Midbrain (tissue), 1 donor: ENCODE measurements at regions not wholly inside any gene's neighbourhood (a gene's known extent, or its start where the extent isn't known, plus 50 kb on each side); places are given as distances from the start of the nearest gene placed in this dataset.
A peak's percentile ranks its signal among the peaks of the same experiment; 100 is the strongest.
"Not testable (repeated sequence)": the region's sequence is repeated elsewhere in the genome, so short reads cannot be mapped to it uniquely, and the experiment has no call there.

Experiments used
- DNase-seq: peaks from one replicate; lab custom pipeline; 2025; lab: John Stamatoyannopoulos, UW

DNA sequence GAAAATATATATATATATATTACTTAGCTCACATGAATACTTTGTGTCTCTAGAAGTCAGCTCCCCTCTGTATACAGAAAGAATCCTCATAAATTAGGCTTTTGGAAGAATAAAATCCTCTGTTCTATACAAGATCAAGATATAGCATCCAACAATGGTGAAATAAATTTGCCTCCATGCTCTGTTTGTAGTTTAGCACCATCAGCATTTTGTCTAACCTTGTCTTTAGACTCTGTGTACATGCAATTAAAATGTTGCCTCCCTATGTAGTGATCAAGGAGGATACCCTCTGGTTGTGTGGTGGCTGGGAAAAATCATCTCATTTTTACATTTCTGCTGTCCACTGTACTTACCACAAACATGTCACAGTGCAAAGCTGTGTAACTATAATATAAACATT lies 189.7 kb downstream of the C7orf25 start:
- DNase-seq = no peak

DNA sequence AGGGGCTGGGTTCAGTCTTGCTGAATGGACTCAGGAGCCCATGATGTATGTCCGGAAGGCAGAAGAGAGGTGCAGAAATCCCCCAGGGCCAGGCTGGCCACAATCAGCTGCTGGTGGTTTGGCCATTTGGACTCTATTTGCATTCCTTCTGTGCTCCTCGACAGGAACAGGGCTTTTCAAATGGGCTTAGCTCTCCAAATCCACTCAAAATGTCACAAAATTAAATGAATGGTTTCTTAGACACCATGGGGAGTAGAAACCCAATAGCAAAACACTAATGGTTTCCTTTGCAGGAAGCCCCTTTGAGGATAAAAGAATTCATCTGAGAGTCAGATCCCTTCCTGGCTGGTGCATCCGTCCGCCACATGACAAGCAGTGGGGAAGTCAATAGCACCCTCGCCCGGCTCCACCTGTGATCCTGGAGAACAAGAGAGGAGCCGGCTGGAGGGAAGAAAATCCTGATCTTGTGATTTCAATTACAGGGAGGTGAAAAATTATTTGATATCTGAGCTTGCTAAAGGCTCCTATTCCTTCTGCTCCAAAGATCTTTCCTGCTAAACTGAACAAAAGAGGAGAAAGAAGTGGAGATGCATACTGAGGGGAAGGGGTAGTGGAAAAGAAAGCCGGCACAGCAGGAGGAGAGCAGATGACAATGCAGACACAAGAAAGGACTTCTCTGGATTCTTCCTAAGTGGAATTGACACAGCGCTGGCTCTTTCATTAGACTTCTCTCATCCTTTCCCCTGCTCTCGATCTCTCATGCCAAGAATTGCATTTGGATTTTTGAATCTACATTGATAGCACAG lies 190.7 kb downstream of the C7orf25 start:
- DNase-seq = no peak

DNA sequence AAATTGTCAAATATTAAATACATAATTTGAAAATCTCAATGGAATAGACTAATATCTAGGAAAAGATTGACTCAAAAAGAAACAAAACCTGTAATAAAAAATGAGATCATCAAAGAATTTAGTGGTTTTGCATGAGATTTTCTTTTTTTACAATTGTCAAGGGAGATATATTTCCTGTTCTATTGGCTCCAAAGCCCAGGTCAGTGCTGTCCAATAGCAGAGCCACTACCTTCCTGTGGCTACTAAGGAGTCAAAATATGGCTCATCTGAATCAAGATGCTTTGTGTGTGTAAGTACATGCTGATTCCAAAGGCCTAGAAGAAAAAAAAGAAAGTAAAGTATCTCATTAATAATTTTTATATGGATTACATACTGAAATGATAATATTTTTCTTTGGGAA lies 191.9 kb downstream of the C7orf25 start:
- no peak for DNase-seq

DNA sequence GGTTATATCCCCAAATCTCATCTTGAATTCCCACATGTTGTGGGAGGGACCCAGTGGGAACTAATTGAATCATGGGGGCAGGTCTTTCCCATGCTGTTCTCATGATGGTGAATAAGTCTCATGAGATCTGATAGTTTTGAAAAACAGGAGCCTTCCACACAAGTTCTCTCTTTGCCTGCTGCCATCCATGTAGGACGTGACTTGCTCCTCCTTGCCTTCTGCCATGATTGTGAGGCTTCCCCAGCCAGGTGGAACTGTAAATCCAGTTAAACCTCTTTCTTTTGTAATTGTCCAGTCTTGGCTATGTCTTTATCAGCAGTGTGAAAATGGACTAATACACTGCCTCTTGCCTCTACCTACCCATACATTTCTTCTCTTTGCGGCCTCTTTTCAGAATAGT lies 193.4 kb downstream of the C7orf25 start:
- DNase-seq = not testable (repeated sequence)

DNA sequence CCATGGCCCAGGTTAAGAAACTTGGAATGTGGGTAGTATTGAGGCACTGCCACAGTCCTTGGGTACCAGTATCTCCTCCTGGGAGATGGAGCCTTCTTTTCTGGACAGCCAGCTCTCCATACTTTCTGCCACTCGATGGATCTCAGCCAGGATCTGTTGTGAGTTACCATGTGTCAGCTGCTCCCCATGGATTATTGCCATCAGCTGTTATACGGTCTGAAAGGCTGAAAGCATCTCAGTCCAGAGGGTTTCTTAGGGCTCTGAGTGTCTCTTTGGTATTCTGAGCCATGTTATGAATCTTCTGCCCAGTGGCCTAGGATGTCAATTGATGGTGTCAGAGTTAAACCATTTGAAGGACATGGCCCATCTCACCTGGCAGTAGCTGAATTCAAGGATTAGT lies 197.5 kb downstream of the C7orf25 start:
- DNase-seq = no peak

DNA sequence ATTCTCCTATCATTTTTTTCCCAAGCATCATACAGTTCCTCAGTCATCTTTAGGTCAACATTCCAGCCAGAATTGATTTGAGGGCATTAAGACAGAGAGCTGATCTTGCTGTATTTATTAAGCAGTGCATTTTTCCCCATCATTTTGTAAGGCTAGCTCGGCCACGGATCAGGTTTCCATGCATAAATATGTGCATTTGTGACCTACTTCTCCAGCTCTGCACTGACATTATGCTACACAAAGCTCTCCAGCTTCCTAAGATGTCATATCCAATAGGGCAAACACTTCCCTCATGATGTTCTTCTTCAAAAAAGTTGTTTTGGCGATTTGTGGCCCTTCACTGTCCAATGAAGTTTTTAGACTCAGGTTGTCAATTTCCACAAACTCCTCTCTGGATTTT lies 202.6 kb downstream of the C7orf25 start:
- no peak for DNase-seq

DNA sequence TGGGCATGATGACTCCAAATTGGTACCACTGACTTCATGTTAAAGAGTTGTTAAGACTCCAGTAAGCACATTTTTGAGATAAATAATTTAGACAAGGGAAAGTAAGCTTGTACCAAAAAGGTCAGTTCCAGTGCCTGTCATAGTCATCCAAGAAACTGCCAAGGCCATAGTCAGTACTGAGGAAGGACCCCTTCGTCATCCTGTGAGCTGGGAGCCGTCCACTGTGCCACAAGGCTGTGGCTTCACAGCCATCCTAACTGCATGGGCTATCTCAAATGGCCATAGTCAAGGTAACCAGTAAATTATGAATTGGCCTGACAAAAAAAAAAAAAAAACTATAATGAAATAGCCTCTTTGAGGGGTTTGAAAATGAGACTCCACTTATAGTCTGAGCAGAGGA lies 207.2 kb downstream of the C7orf25 start:
- DNase-seq = no peak

DNA sequence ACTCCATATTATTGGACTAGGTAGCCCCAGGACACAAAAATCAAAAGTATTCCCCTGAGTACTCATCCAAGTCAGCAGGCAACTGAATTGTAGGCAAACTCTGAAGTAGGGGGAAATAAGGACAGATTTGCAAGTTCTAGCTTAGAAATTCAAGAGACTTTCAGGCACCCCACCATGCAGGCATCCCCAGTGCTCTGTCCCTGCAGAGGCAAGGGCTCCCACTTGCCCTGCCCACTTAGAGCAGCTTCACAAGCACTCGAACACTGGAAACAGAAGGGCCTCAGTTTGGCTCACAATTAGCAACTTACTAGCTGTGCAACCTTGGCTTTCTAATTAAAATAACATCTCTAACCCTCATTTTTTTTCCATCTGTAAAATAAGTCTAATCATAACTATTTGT lies 209.2 kb downstream of the C7orf25 start:
- DNase-seq = no peak

DNA sequence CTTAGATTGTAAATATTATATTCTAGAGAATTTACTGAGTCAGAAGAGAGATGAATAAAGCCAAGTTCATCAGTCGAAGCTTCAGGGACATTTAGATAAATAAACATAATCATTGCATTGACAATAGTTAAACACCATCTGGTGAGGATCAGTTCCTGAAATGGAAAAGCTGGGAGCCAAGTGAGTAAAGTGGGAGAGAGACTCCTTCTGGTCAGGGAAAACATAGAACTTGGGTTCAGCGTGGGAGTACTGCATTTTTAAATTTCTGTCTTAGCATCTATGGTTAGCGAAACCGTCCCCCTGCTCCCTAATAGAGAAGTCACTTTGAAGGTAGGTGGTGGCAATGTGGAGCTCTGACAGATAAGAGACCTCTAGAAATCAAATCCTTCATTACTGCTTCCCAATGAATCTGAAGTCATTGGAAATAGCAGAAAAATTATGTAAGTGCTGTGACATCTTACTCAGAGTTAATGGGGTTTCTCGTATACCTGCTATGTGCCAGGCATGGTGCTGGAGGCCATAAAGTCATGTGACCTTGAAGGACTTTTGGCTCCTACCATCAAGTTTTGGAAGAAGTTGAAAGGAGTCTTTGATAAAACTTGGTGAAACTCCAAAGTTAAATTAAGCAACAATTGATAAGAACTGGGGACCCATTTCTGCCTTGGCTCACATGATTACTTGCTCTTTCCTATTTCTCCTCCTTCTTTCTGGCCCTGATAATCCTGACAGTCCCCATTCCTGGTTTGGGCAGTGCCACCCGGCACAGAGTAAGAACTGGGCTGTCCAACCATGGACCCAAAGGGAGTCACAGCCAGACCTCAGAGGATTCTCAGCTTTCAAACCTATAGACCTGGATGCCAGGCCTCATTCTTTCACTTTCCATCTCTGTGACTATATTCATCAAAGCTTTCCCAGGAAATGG lies 211.2 kb downstream of the C7orf25 start:
- no peak for DNase-seq

DNA sequence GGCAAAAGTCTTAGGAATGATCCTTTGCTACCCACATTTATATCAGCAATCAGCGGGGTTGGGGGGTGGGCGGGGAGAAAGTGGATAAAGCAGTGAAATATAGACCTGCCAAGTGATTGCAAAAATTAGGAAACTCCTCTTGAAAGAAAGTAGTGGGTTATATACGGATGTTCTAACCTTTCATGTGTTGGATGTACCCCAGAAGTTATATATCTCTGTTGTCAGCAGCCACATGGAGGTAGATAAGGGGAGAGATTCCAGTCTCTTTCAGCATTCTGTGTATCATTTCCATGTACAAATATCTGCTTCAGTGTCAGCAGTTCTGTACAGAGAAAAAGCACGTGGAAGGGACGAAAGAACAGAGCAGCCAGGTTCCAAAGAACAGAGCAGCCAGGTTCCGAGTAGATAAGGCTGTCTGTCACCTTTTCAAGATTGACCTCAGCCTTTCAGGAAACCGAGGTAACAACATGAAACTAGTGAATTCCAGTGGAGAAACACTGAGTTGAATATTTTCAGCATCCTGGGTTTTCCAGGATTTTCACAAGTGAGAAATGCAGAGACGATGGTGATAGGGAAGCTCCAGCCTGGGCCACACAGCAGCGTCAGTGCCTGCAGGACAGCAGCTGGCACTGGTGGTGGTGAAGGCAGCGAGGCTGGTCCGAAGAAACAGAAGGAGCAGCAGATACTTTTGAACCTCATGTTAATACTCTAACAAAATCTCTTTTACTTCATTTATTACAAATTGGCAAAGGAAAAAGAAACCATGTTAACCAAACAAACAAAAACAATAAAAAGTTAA lies 212.3 kb downstream of the C7orf25 start:
- no peak for DNase-seq

DNA sequence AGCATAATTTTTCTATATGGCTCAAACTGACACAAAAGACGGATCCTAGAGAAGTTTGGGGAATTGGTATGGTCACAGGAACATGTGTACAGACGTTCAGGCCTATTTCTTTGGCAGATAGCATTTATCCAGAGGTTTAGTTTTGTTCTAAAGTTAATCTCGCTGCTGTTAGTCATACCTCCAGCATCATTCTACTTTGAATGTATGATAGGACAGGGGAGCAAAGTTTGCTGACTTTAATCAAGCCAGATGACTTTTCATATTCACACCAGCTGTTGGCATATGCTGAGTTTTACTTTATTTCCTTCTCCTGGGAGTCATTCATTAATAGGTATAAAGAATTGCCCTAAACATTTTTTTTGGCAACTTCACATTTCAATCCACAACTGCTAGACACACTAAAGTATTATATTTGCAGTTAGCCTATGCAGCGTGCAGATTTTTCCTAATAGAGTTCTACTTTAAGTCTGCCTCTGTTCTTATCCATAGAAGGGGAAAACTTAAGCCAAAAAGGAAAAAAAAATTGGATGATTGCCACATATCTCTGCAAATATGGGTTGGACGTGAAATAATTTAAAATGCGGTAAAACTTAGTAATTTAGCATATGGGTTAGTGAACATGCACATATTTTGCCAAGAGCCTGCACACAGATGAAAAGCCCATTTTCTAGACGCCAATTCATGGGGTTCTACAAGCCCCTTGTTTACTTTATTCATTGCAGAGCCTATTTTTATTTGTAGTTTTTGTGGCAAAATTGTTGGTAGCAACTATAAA lies 213.1 kb downstream of the C7orf25 start:
- no peak for DNase-seq

DNA sequence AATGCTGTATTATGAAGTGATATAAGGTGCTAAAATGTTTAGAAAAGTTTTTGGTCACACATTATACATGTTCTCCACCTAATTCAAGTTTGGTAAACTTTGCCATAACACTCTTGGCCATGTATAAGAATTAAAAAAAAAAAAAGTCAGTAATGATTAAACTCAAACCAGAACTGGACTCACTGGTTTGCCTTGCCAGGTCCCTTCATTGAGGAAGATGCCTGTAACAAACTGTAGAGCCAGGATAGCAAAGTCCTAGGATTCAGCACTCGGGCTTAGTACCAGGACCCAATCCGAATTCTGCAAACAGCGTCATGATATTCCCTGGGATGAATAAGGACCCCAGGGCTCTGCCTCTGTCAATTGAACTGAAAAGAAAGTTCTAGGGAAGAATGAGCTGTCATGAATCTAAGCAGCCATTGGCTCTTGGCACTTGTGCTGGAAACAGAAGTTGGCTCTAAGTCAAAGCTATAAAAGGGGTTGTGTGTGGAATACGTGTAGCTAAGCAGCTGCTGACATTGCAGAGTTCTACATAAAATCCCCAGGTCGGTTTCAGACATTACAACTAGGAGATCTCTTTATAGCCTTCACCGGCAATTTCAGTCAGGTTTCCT lies 216.9 kb downstream of the C7orf25 start:
- no peak for DNase-seq

DNA sequence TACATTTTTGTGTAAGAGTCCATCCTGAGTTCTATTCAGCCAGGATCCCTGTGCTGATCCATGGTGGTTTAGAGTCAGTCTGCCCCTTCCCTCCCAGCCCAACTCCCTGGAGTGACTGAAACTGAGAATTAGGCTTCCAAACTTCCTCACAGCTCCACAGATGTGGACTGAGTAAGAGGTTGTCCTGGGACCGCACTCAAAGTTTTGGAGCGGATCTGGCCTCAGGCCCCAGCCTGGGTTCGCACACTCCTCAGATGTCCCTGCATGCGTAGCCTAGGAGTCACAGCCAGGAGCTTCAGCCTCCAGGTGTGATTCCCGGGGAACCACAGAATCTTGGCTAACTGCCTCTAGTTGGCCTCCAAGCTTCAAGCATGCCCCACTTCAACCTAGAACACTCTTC lies 218.1 kb downstream of the C7orf25 start:
- DNase-seq = no peak

DNA sequence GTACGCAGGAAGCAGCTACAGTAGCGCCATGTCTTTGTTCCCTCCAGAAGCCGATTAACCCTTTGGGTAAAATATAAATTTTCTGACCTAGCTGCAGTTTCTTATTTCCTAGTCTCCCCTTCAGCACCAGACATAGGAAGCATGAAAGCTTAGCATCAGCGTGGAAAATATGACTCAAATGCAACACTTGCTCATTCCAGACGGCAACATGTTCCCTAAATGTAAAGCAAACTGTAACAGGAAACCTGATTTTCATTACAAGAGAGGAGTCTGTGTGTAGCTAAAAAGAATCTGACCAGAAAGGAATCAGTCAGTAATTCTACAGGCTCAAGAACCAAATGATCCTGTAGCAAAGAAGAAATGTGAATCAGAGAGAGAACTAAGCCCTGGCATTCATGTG lies 219.2 kb downstream of the C7orf25 start:
- DNase-seq = no peak

DNA sequence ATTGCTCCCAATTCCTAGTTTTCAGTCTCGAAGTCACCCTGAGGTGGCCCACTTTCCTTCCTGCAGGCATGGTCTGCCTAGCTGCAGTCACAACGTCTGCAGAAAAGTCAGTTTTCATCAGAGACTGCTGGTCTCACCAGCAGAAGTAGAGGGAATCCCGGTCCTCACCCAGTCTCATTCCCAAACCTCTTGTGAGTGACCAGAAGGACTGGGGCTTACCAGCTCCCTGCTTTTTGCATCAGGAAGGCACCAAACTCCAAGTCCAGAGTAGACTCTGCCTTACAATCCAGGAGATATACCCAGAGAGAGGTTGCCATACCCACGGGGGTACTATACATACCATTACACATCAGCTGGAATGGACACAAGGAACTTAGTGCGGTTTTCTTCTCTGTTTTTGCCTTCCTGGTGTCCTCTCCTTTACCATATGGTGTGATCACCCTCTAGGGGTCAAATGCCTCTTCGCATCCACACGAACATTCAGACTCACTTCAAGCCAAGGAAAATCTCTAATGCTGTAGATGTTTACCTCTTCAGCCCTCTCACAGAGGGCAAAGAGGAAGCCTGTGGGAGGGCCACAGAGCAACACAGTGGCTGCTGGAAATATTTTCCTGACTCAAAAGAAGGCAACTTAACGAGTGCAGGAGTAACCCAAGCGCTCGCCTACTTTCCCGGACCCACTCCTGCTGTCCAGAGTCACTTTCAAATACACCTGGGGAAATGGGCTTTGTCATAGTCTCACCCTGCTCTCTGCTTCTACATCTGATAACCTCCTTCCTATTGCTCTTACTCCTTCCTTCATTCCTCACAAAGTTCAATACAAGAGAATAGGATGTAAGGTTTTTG lies 220.9 kb downstream of the C7orf25 start:
- DNase-seq = peak; percentile 6

DNA sequence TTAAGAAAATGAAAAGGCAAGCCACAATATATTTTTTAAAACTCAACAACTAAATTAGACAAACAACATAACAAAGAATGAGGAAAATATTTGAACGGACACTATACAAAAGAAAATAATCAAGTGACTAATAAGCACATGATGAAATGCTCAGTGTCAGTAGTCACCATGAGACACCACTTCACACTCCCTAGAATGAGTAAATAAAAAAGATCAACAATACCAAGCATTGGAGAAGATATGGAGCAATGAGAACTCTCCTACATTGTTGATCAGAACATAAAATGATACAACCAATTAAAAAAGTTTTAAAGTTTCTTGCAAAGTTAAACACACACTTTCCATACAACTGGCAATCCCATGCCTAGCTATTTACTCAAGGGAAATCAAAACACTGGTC lies 222.2 kb downstream of the C7orf25 start:
- DNase-seq = no peak

DNA sequence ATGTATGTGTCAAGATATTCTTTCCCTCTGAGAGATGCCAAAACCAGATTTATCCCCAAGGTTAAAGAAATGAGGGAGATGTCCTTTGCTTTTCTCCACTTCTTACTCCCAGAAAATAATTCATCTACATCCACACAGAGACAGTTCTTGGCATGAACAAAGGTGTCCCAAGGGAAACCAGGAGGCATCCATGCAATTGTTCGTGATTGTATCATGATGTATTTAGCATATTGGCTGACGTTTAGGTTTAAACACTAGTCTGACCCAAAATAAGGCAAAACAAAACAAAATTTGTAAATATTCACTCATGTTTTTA lies 223.9 kb downstream of the C7orf25 start:
- DNase-seq = no peak

DNA sequence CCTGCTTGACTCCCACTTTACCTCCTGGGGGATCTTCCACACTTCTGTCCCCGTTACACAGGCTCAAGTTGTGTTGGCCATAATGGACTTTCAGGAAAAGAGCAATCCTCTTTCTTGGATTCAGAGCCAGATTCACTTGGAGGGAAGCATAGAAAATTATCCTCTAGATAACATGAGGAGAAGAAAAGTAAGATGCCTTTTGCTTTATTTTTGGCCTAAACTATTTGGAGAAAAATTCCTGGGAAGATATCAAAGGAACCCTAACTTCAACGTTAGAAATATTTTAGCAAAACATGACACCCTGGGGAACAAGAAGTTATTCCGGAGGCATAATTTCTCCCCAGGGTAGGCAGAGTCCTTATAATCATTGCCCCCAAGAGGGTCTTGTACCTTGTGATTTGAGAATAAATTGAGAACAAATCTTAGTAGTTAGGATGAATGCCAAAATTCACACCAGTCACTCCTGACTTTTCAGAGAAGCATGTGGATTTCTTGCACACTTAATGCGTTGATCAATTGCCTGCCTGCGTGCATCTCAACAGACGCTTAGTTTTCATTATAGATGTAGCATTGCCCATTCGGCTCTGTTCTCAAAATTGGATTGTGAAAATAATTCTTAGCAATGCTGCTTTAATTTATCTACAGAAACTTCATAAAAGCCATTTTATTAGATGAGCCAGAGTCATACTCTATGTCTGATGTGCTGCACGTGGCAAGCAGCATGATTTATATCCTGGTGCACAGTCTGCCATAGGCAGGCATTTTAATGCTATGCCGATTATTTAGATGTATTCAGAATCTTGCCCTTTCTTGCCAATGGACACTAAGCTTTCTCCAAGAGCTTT lies 224.4 kb downstream of the C7orf25 start:
- DNase-seq = no peak

DNA sequence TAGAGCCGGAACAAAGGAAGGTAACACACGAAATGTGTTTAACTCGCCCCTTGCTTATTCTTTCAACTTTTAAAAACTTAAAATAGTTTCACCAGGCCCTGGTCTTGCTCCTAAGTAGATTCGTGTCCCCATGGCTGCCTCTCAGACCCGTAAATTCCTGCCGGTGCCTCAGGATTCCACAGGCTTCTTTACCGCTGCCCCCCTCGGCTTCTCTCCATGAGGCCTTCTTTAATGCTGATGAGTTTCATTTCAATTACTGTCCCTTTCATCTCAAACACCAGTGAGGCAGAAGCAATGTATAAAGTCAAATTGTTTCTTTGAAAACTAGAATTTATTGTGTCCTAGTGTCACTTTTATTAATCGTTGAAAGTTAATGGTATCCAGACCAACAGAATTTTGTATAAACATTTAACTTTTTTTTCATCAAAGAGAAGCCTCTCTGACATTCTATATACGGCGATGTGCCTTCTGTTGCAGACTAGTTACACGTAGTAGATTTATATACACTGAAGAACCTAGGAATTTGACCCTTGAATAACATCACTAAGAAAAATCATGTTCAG lies 225.2 kb downstream of the C7orf25 start:
- no peak for DNase-seq
